Astrocyte (in vitro differentiated cells and primary cell): ENCODE measurements at regions not wholly inside any gene's neighbourhood (a gene's known extent, or its start where the extent isn't known, plus 50 kb on each side); places are given as distances from the start of the nearest gene placed in this dataset.

Experiments
- DNase-seq: peaks from one replicate; pipeline ENCODE4 v3.0.0-alpha.2; 2010; ENCODE audit warnings: low read depth
- FAIRE-seq: peaks from 2 replicates; lab custom pipeline; 2011; peaks lifted over from hg19 to GRCh38; lab: Jason Lieb, UNC
- H2AFZ ChIP-seq: 2 replicates; pipeline ENCODE4 v1.6.0; 2012; ENCODE audit warnings: low read depth, low read length, inconsistent platforms
- H3K27ac ChIP-seq: 2 replicates; pipeline ENCODE4 v1.5.1; 2011; ENCODE audit warnings: low read depth, low read length, inconsistent platforms
- H3K27me3 ChIP-seq: 2 replicates; pipeline ENCODE4 v1.6.0; 2011; ENCODE audit warnings: low read length, inconsistent platforms; ENCODE audit not compliant: insufficient read depth
- H3K36me3 ChIP-seq: 2 replicates; pipeline ENCODE4 v1.5.1; 2011; ENCODE audit warnings: low read length, inconsistent platforms; ENCODE audit not compliant: insufficient read depth
- H3K4me1 ChIP-seq: 2 replicates; pipeline ENCODE4 v1.5.1; 2011; ENCODE audit warnings: low read length, inconsistent platforms; ENCODE audit not compliant: insufficient read depth
- H3K4me2 ChIP-seq: 2 replicates; pipeline ENCODE4 v1.6.0; 2012; ENCODE audit warnings: low read length, inconsistent platforms
- H3K4me3 ChIP-seq: 2 replicates; pipeline ENCODE4 v1.5.1; 2011; ENCODE audit warnings: low read depth, mild to moderate bottlenecking, low read length, inconsistent platforms; ENCODE audit not compliant: insufficient read depth
- H3K79me2 ChIP-seq: 2 replicates; pipeline ENCODE4 v1.6.0; 2012; ENCODE audit warnings: mild to moderate bottlenecking, low read length, inconsistent platforms; ENCODE audit not compliant: insufficient read depth
- H3K9ac ChIP-seq: 2 replicates; pipeline ENCODE4 v1.6.0; 2012; ENCODE audit warnings: mild to moderate bottlenecking, low read length, inconsistent platforms
- H3K9me3 ChIP-seq: 2 replicates; pipeline ENCODE4 v1.5.1; 2012; ENCODE audit warnings: low read depth, mild to moderate bottlenecking, low read length, inconsistent platforms; ENCODE audit not compliant: insufficient read depth
- H4K20me1 ChIP-seq: 2 replicates; pipeline ENCODE4 v1.6.0; 2012; ENCODE audit warnings: low read length, inconsistent platforms; ENCODE audit not compliant: insufficient read depth
- H3K27ac Mint-ChIP-seq: one replicate; pipeline ENCODE4 v1.8.0; 2021; ENCODE audit warnings: mild to moderate bottlenecking, mixed read lengths; ENCODE audit not compliant: unreplicated experiment
- H3K27me3 Mint-ChIP-seq: one replicate; pipeline ENCODE4 v1.8.0; 2021; ENCODE audit warnings: low read depth, mixed read lengths; ENCODE audit not compliant: unreplicated experiment
- H3K36me3 Mint-ChIP-seq: one replicate; pipeline ENCODE4 v1.8.0; 2021; ENCODE audit warnings: low read depth, mixed read lengths; ENCODE audit not compliant: unreplicated experiment
- H3K4me1 Mint-ChIP-seq: one replicate; pipeline ENCODE4 v1.8.0; 2021; ENCODE audit warnings: low read depth, mixed read lengths; ENCODE audit not compliant: unreplicated experiment
- H3K4me3 Mint-ChIP-seq: one replicate; pipeline ENCODE4 v1.8.0; 2021; ENCODE audit warnings: mild to moderate bottlenecking, moderate library complexity, mixed read lengths; ENCODE audit not compliant: unreplicated experiment
- H3K9me3 Mint-ChIP-seq: one replicate; pipeline ENCODE4 v1.8.0; 2021; ENCODE audit warnings: mild to moderate bottlenecking, mixed read lengths; ENCODE audit not compliant: unreplicated experiment
- EZH2 ChIP-seq: IDR thresholded peaks from 2 replicates; pipeline ENCODE4 v1.6.1; 2012; ENCODE audit warnings: mild to moderate bottlenecking, low read length, inconsistent platforms; ENCODE audit not compliant: insufficient read depth
- TF ChIP-seq, protein P1 (sequence below): IDR thresholded peaks from 2 replicates; pipeline ENCODE4 v1.5.1; 2011; ENCODE audit warnings: low read depth, mild to moderate bottlenecking, inconsistent platforms, low read length, moderate library complexity; ENCODE audit not compliant: insufficient read depth

DNA sequence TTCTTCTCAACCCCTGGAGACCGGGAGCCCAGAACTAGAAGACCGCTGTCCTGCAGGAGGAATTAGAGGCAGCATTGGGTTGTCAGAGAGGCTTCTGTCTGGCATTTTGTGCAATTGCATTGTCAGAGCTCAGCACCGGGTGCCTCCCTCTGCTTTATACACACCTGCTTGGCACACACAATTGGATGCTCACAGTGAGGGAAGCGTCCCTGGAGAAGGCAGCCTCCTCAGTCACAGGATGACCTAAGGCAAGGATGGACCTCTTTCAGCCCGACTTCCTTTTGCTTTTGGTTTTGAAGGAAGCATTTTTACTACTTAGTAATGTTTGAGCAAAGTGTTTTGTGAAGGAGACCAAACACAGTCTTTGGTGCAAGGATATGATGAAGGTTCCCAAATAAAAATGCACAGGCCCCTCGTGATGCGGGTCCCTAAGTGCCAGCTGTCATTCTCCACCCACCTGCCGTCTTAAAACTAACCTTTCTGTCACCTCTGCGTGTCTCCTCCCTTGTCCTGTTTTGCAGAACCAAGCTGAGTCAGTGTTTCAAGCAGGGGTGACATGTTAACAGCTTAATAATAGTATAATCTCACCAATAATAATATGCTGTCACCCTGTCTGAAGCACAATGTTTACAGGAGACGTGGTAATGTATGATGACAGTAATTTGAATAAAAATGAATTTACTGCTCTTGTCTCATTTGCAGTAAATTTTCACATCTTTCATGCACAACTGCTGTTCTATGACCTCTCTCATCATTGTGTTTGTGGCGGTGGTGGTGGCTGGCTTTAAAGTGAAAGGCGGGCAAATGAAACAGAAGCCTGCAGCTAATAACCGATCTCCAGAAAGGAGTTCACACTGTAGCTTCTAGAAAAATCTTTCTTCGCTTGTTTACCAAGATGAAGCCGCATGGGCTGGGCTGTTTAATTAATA, 430.2 kb upstream of the MKI67 start:
- Histone ChIP-seq H3K79me2 (no peaks in the 10 kb centered on the region), H3K4me1 (no peaks in the 10 kb centered on the region), H3K27ac (no peak overlapping the region), H3K9me3 (peaks cover 4% of the 10 kb centered on the region), H3K4me3 (no peak overlapping the region), H3K27me3 (no peaks in the 10 kb centered on the region), H2AFZ (no peak overlapping the region), H3K36me3 (no peaks in the 10 kb centered on the region), H3K9ac (no peak overlapping the region), H3K4me2 (no peak overlapping the region), H4K20me1 (no peaks in the 10 kb centered on the region)
- FAIRE-seq (no peak), DNase-seq (no peak)
- H3K27me3 Mint-ChIP-seq: peaks cover 25% of the 10 kb centered on the region
- H3K9me3 Mint-ChIP-seq: no peaks in the 10 kb centered on the region
- H3K4me3 Mint-ChIP-seq: no peak overlapping the region
- no peak for TF ChIP-seq EZH2
- TF ChIP-seq, protein P1, sequence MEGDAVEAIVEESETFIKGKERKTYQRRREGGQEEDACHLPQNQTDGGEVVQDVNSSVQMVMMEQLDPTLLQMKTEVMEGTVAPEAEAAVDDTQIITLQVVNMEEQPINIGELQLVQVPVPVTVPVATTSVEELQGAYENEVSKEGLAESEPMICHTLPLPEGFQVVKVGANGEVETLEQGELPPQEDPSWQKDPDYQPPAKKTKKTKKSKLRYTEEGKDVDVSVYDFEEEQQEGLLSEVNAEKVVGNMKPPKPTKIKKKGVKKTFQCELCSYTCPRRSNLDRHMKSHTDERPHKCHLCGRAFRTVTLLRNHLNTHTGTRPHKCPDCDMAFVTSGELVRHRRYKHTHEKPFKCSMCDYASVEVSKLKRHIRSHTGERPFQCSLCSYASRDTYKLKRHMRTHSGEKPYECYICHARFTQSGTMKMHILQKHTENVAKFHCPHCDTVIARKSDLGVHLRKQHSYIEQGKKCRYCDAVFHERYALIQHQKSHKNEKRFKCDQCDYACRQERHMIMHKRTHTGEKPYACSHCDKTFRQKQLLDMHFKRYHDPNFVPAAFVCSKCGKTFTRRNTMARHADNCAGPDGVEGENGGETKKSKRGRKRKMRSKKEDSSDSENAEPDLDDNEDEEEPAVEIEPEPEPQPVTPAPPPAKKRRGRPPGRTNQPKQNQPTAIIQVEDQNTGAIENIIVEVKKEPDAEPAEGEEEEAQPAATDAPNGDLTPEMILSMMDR: no peak
- H3K4me1 Mint-ChIP-seq: no peaks in the 10 kb centered on the region
- H3K36me3 Mint-ChIP-seq: no peaks in the 10 kb centered on the region
- no peak overlapping the region for H3K27ac Mint-ChIP-seq

DNA sequence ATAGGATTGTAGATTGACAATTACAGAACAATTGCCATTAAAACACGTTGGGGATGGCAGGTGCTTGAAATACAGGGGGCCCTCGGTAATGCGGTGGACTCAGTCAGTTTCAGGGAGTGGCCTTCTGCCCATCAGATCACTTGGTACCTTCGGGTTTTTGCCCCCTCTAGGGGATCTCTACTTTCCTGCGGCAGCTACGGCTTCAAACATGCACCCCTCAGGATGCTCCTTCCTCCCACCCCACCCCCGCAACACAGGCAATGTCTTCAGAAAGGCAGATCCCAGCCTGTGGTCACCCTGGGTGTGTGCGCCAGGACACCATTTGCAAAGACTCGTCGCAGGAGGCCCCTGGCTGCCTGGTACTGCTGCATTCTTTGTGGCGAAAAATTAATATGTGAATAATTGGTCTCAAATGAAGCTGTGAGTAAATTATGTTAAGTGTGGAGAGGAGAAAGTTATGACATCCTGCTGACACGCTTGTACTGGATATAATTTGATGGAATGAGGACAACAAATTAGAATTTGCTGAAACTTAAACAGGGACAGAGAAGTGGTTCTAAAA, 431.0 kb upstream of the MKI67 start:
- no peak overlapping the region for H3K4me3 Mint-ChIP-seq
- H3K36me3 Mint-ChIP-seq: no peaks in the 10 kb centered on the region
- no peaks in the 10 kb centered on the region for H4K20me1 ChIP-seq
- H3K4me3 ChIP-seq: no peak overlapping the region
- no peaks in the 10 kb centered on the region for H3K4me1 Mint-ChIP-seq
- H3K9ac ChIP-seq: no peak overlapping the region
- H3K27me3 ChIP-seq: no peaks in the 10 kb centered on the region
- no peaks in the 10 kb centered on the region for H3K36me3 ChIP-seq
- H3K4me2 ChIP-seq: no peak overlapping the region
- FAIRE-seq (no peak), DNase-seq (no peak)
- no peaks in the 10 kb centered on the region for H3K79me2 ChIP-seq
- H3K9me3 Mint-ChIP-seq: peaks cover 6% of the 10 kb centered on the region
- no peaks in the 10 kb centered on the region for H3K4me1 ChIP-seq
- H3K27ac Mint-ChIP-seq: no peak overlapping the region
- H2AFZ ChIP-seq: no peak overlapping the region
- peaks cover 4% of the 10 kb centered on the region for H3K9me3 ChIP-seq
- H3K27ac ChIP-seq: no peak overlapping the region
- TF ChIP-seq, protein P1: no peak
- no peak for TF ChIP-seq EZH2
- peaks cover 22% of the 10 kb centered on the region for H3K27me3 Mint-ChIP-seq
